GM18867 (cell line): ENCODE measurements at regions not wholly inside any gene's neighbourhood (a gene's known extent, or its start where the extent isn't known, plus 50 kb on each side); places are given as distances from the start of the nearest gene placed in this dataset.

ENCODE experiments used
- ATAC-seq: cut with Tn5 transposase; IDR thresholded peaks from one replicate; pipeline ENCODE4 v1.9.1; 2021; ENCODE audit warnings: mild to moderate bottlenecking, moderate library complexity; ENCODE audit not compliant: unreplicated experiment

- peak; percentile 68 for ATAC-seq
Observed at GRCh38 chr12:4030929-4031702, 157.9 kb upstream of the PARP11 start.

GRCh38 chr12:4027412-4027811 lies 154.2 kb upstream of the PARP11 start:
- no peak for ATAC-seq

- no peak for ATAC-seq
Observed at GRCh38 chr12:4026517-4026916, 153.3 kb upstream of the PARP11 start.

GRCh38 chr12:4026020-4026358 lies 152.8 kb upstream of the PARP11 start:
- ATAC-seq: no peak

DNA sequence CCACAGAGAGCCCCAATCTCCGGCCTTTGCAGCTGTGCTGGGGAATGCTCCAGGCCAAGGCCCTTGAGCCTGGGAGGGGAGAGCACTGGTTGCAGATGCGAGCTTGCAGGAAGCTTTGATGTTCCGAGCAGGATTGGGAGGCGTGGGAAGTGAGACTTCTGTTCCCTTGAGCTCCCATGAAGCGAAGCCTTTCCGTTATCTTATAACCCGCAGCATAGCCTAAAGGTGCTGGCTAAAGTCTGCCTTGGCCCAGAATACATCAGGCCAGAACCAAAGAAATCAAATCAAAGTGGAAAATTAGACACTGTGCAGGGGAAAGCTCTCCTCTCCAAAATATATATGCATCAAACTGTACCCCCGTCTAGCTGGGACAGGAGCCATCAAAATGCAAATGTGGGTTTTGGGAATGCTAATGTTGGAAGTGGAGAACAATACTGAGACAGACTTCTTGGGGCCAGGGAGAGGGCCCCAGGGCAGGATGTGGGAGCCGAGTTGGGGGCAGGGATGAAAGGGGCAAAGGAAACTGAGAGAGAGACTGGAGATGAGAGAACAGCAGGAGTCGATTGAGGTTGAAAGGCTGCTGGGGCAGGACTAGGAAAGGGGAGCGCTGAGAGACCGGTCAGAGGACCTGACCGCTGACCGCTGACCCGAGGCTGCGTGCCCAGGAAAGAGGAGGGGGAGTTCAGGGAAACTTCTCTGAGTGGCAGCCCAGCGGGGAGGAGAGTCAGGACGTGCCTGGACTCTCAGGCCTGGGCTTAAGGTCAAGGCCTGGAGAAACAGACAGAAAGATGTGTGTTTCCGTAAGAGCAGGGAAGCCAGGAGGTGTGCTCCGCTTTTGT lies 152.2 kb upstream of the PARP11 start:
- no peak for ATAC-seq

DNA sequence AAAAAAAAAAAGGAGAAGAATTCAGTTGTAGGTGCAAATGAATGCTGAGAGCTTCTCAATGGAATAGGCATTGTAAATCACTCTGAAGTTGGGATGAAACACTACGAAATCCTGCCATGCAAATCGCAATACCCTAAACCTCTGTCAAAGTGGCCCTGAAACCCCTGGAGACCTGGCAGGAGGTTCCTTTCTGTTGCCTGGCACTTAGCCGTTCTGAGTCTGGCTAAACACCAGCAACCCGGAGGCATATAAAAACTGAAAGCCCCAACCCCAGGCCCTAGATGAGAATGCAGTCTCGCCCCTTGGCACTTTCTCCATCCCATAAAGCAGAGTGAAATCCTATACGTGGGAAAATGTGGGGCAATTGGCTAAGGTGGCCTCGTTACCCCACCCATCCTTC lies 151.5 kb upstream of the PARP11 start:
- ATAC-seq: no peak

- no peak for ATAC-seq
Observed at GRCh38 chr12:4015225-4016091, 142.3 kb upstream of the PARP11 start.

DNA sequence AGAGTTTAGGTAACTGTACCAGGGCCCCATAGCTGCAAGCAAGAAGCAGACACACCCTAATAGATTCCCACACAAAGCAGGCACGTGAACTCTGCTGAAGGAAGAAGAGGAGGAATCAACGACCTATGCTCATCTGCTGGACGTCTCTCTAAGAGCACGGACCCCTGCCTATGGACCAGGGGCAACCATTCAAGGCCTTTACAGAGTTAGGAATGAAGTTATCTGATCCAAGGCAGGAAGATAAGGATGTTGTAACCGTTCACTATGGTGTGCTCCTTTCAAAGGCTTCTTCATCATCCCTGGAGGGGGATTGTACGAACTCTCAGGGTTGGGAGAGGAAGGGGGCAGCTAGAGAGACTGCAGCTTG lies 141.6 kb upstream of the PARP11 start:
- no peak for ATAC-seq

- ATAC-seq: no peak
Observed at GRCh38 chr12:4014444-4014843, 141.2 kb upstream of the PARP11 start.

- ATAC-seq: no peak
Observed at GRCh38 chr12:4012977-4013968, 140.1 kb upstream of the PARP11 start.

DNA sequence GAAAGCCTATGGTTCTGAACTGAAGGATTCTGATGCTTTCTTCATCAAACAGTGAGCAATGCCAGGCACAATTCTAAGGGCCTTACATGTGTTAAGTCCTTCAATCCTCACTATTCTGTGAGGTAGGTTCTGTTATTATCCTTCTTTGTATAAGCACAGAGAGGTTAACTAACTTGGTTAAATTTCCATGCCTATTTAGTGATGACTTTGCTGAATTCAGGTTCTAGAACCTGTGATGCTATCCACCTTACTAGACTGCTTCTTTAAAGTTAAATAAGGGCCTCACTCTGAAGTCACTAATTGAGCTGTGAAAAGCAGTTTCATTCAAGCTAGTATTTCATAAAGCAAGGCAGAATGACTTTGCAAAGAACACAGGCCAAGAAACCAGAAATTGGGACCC lies 138.9 kb upstream of the PARP11 start:
- no peak for ATAC-seq

- ATAC-seq: no peak
Observed at GRCh38 chr12:4011597-4011996, 138.4 kb upstream of the PARP11 start.

- ATAC-seq: no peak
Observed at GRCh38 chr12:4009979-4010704, 136.9 kb upstream of the PARP11 start.

DNA sequence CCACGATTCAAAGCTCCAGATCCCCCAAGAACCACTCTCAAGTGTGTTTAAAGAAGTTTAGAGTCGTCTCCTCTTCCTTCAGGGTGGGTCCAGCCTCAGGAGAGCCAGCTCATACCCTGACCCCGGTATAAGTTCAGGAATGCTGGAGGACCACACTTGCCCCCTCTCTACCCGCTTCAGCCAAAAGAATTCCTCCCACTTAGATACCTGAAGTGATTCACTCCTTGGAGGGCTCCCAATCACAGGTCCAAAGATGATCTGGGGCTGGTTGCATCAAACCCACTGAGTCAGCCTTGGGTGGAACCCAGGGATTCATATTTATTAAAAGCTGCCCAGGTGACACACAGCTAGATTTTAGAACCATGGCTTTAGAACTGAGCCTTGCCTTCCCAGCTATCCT lies 133.5 kb upstream of the PARP11 start:
- ATAC-seq: no peak

- ATAC-seq: no peak
Observed at GRCh38 chr12:4005851-4006430, 132.7 kb upstream of the PARP11 start.

DNA sequence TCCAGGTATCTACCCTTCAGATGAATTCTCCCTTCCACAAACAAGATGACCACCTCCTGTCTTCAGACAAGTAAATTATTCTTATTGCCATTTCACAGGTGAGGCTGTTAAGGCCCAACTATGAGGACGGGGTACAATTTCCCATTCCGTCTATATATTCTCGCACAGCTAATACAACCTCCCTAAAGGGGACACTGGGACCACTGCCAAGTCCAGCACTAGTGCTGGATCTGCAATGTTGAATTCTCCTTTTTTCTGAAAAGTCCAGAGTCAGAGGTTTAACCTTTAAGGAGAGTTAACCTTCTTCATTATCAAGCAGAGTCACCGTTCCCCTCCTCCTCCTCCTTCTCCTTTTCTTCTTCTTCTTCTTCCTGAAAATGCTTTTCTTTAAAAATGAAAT lies 130.4 kb upstream of the PARP11 start:
- no peak for ATAC-seq

DNA sequence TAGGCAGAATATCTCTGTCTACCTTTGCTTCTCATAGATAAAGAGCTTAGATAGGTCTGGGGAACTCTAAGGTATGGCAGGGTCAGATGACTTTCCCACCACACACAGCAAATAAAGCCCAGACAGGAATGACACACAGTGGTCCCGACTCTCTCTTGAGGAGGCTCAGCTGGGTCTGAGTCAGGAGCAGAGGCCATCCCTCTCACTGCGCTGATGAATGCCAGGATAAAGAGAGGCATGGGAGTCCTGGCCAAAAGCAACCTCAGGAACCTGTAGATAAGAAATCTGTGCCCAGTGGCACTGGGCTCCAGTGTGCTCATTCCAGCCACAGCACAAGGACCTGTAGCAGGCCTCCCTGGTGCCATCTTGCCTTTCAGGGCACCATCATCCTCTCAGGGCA lies 129.4 kb upstream of the PARP11 start:
- ATAC-seq: no peak

GRCh38 chr12:4001841-4002240 lies 128.6 kb upstream of the PARP11 start:
- ATAC-seq: no peak

- ATAC-seq: no peak
Observed at GRCh38 chr12:4001031-4001430, 127.8 kb upstream of the PARP11 start.
